Ecto neural progenitor cell (in vitro differentiated cells): ENCODE measurements at regions not wholly inside any gene's neighbourhood (a gene's known extent, or its start where the extent isn't known, plus 50 kb on each side); places are given as distances from the start of the nearest gene placed in this dataset.

ENCODE experiments used
- DNase-seq: peaks from one replicate; pipeline ENCODE4 v3.0.0-alpha.2; 2018; ENCODE audit warnings: low spot score

GRCh38 chr1:81699234-81699633 is 101.5 kb upstream of the ADGRL2 start:
- no peak for DNase-seq

GRCh38 chr1:81695741-81696140 is 105.0 kb upstream of the ADGRL2 start:
- no peak for DNase-seq

GRCh38 chr1:81693316-81693715 is 107.4 kb upstream of the ADGRL2 start:
- no peak for DNase-seq

- no peak for DNase-seq
Observed at GRCh38 chr1:81690676-81691453, 109.9 kb upstream of the ADGRL2 start.

GRCh38 chr1:81689531-81689941 is 111.2 kb upstream of the ADGRL2 start:
- no peak for DNase-seq

GRCh38 chr1:81682490-81682889 is 118.2 kb upstream of the ADGRL2 start:
- DNase-seq: no peak

- no peak for DNase-seq
Observed at GRCh38 chr1:81681601-81682266, 119.0 kb upstream of the ADGRL2 start.

GRCh38 chr1:81681114-81681513 is 119.6 kb upstream of the ADGRL2 start:
- no peak for DNase-seq

- peak; percentile 52 for DNase-seq
Observed at GRCh38 chr1:81679942-81680341, 120.8 kb upstream of the ADGRL2 start.

- DNase-seq: no peak
Observed at GRCh38 chr1:81678779-81679178, 122.0 kb upstream of the ADGRL2 start.

GRCh38 chr1:81672766-81673165 is 128.0 kb upstream of the ADGRL2 start:
- DNase-seq: no peak

- DNase-seq: no peak
Observed at GRCh38 chr1:81671038-81671437, 129.7 kb upstream of the ADGRL2 start.

- no peak for DNase-seq
Observed at GRCh38 chr1:81670286-81670685, 130.4 kb upstream of the ADGRL2 start.

GRCh38 chr1:81666586-81666985 is 134.1 kb upstream of the ADGRL2 start:
- DNase-seq: no peak

- no peak for DNase-seq
Observed at GRCh38 chr1:81664341-81664740, 136.4 kb upstream of the ADGRL2 start.

- DNase-seq: no peak
Observed at GRCh38 chr1:81662913-81663526, 137.7 kb upstream of the ADGRL2 start.

GRCh38 chr1:81660286-81660685 is 140.4 kb upstream of the ADGRL2 start:
- no peak for DNase-seq

- DNase-seq: no peak
Observed at GRCh38 chr1:81654657-81655056, 146.1 kb upstream of the ADGRL2 start.

- no peak for DNase-seq
Observed at GRCh38 chr1:81654147-81654546, 146.6 kb upstream of the ADGRL2 start.

- DNase-seq: no peak
Observed at GRCh38 chr1:81650776-81651175, 150.0 kb upstream of the ADGRL2 start.

GRCh38 chr1:81635816-81636215 is 164.9 kb upstream of the ADGRL2 start:
- no peak for DNase-seq

- no peak for DNase-seq
Observed at GRCh38 chr1:81634294-81634693, 166.4 kb upstream of the ADGRL2 start.

GRCh38 chr1:81619156-81619555 is 181.6 kb upstream of the ADGRL2 start:
- DNase-seq: no peak
